SK-N-SH (cell line): ENCODE measurements at regions not wholly inside any gene's neighbourhood (a gene's known extent, or its start where the extent isn't known, plus 50 kb on each side); places are given as distances from the start of the nearest gene placed in this dataset.

Experiments used
- CTCF ChIA-PET: fragments of 300-600, 350-600 bp; formaldehyde crosslinking; extraction: SDS; loops from one replicate; lab custom pipeline; 2021; lab: Yijun Ruan, JAX
- POLR2A ChIA-PET: fragments of 350-600 bp; sonication (Branson Sonifier 250); formaldehyde crosslinking; extraction: SDS; loops from one replicate; lab custom pipeline; 2020; ENCODE audit warnings: antibody characterized with exemption, inconsistent platforms; lab: Yijun Ruan, JAX
- DNase-seq: peaks from one replicate; pipeline ENCODE4 v3.0.0; 2012
- H2AFZ ChIP-seq: fragments of 200-600 bp; sonication (generic); 2 replicates; pipeline ENCODE4 v1.8.1; 2016; ENCODE audit warnings: antibody characterized with exemption, mild to moderate bottlenecking, low read depth
- H3F3A ChIP-seq: fragments of 200-600 bp; sonication (generic); replicated peaks from 2 replicates; pipeline ENCODE3; 2016; ENCODE audit warnings: antibody characterized with exemption, mild to moderate bottlenecking; ENCODE audit not compliant: insufficient read depth
- H3K27ac ChIP-seq, 2 experiments: fragments of 200-500 bp in 1 of 2; fragments of 200-600 bp in 1 of 2; sonication (Bioruptor generic) in 1 of 2; sonication (generic), shearing (Covaris generic) in 1 of 2; 2 replicates each; pipeline versions ENCODE4 v1.5.1 to v1.6.1; 2014 to 2016; ENCODE audit warnings: low read depth in 2 of 2, inconsistent platforms in 1 of 2, low read length in 1 of 2, mild to moderate bottlenecking in 1 of 2, mixed read lengths in 1 of 2
- H3K27me3 ChIP-seq: fragments of 200-600 bp; sonication (generic), shearing (Covaris generic); 2 replicates; pipeline ENCODE4 v1.6.1; 2016; ENCODE audit warnings: mixed run types; ENCODE audit not compliant: insufficient read depth
- H3K36me3 ChIP-seq, 2 experiments: fragments of 200-500 bp in 1 of 2; fragments of 200-600 bp in 1 of 2; sonication (Bioruptor generic) in 1 of 2; sonication (generic) in 1 of 2; replicated peaks in 1 of 2; 2 replicates each; pipeline versions ENCODE3 to v1.5.1; 2014 to 2016; ENCODE audit warnings: low read length in 1 of 2, mild to moderate bottlenecking in 1 of 2; ENCODE audit not compliant: insufficient read depth in 2 of 2, control insufficient read depth in 1 of 2
- H3K4me1 ChIP-seq, 2 experiments: fragments of 200-500 bp in 1 of 2; fragments of 200-600 bp in 1 of 2; sonication (Bioruptor generic) in 1 of 2; sonication (generic), shearing (Covaris generic) in 1 of 2; 2 replicates each; pipeline versions ENCODE4 v1.5.1 to v1.6.1; 2014 to 2016; ENCODE audit warnings: low read depth in 1 of 2, low read length in 1 of 2, mixed run types in 1 of 2; ENCODE audit not compliant: insufficient read depth in 2 of 2, control insufficient read depth in 1 of 2
- H3K4me2 ChIP-seq: fragments of 200-600 bp; sonication (generic), shearing (Covaris generic); 2 replicates; pipeline ENCODE4 v1.6.1; 2017; ENCODE audit warnings: mixed run types
- H3K4me3 ChIP-seq, 2 experiments: fragments of 200-500 bp in 1 of 2; fragments of 200-600 bp in 1 of 2; sonication (Bioruptor generic) in 1 of 2; sonication (generic), shearing (Covaris generic) in 1 of 2; 2 replicates each; pipeline versions ENCODE4 v1.5.1 to v1.8.1; 2014 to 2016; ENCODE audit warnings: low read depth in 2 of 2, inconsistent platforms in 1 of 2, low read length in 1 of 2, mild to moderate bottlenecking in 1 of 2, mixed read lengths in 1 of 2, moderate library complexity in 1 of 2
- H3K79me2 ChIP-seq: fragments of 200-600 bp; sonication (generic); 2 replicates; pipeline ENCODE4 v1.8.1; 2017; ENCODE audit warnings: mild to moderate bottlenecking; ENCODE audit not compliant: insufficient read depth
- H3K9ac ChIP-seq: fragments of 200-600 bp; sonication (generic); 2 replicates; pipeline ENCODE4 v1.6.1; 2017; ENCODE audit warnings: mixed run types
- H3K9me2 ChIP-seq: fragments of 200-600 bp; sonication (generic); 2 replicates; pipeline ENCODE4 v1.6.1; 2017; ENCODE audit warnings: mixed run types
- H3K9me3 ChIP-seq: fragments of 200-600 bp; sonication (generic); 2 replicates; pipeline ENCODE4 v1.6.1; 2017; ENCODE audit warnings: mixed run types, mild to moderate bottlenecking, moderate library complexity
- H4K20me1 ChIP-seq: fragments of 200-600 bp; sonication (generic); 2 replicates; pipeline ENCODE4 v1.6.1; 2017; ENCODE audit warnings: mild to moderate bottlenecking, mixed run types; ENCODE audit not compliant: insufficient read depth
- CHD2 ChIP-seq: fragments of 150-350 bp; IDR thresholded peaks from 2 replicates; pipeline ENCODE4 v1.6.1; 2018; ENCODE audit warnings: low read length; ENCODE audit not compliant: partially characterized antibody
- JUND ChIP-seq: IDR thresholded peaks from 2 replicates; pipeline ENCODE4 v1.4.0; 2012
- NFIC ChIP-seq: IDR thresholded peaks from 2 replicates; pipeline ENCODE4 v1.4.0; 2012; ENCODE audit warnings: borderline replicate concordance
- NRF1 ChIP-seq: IDR thresholded peaks from 2 replicates; pipeline ENCODE4 v1.6.1; 2012; ENCODE audit warnings: low read depth, mild to moderate bottlenecking, low read length
- POLR2AphosphoS5 ChIP-seq: IDR thresholded peaks from 2 replicates; pipeline ENCODE4 v1.6.1; 2012; ENCODE audit warnings: low read depth, low read length
- RFX5 ChIP-seq: IDR thresholded peaks from 2 replicates; pipeline ENCODE4 v1.6.1; 2012; ENCODE audit warnings: mild to moderate bottlenecking, improper control_type of control experiment, low read length
- SMC3 ChIP-seq: IDR thresholded peaks from 2 replicates; pipeline ENCODE4 v1.6.1; 2012; ENCODE audit warnings: low read depth, low read length, improper control_type of control experiment
- TCF12 ChIP-seq: IDR thresholded peaks from 2 replicates; pipeline ENCODE4 v1.4.0; 2012
- TEAD4 ChIP-seq: IDR thresholded peaks from 2 replicates; pipeline ENCODE4 v1.4.0; 2012; ENCODE audit warnings: mild to moderate bottlenecking, borderline replicate concordance; ENCODE audit not compliant: insufficient read depth
- WGBS: methylation state at CpG from one replicate; pipeline ENCODE4 v1.1.6; 2017; ENCODE audit warnings: low lambda C conversion rate; 5-methylcytosine and 5-hydroxymethylcytosine counted together
- TF ChIP-seq, protein P1 (sequence below): IDR thresholded peaks from 2 replicates; pipeline ENCODE4 v1.6.1; 2012; ENCODE audit warnings: mild to moderate bottlenecking, low read depth, low read length, moderate library complexity
- TF ChIP-seq, protein P2 (sequence below): fragments of 150-350 bp; IDR thresholded peaks from 2 replicates; pipeline ENCODE4 v1.6.1; 2017; ENCODE audit warnings: antibody characterized with exemption, low read length, low read depth, borderline replicate concordance
- TF ChIP-seq, protein P3 (sequence below): IDR thresholded peaks from 2 replicates; pipeline ENCODE4; 2012
- TF ChIP-seq, protein P4 (sequence below): IDR thresholded peaks from 2 replicates; pipeline ENCODE4 v1.4.0; 2012; ENCODE audit warnings: low read depth, borderline replicate concordance
- TF ChIP-seq, protein P5 (sequence below): fragments of 200-600 bp; sonication (generic); IDR thresholded peaks from 2 replicates; pipeline ENCODE4 v1.6.1; 2017; ENCODE audit warnings: antibody characterized with exemption, mild to moderate bottlenecking, moderate library complexity
- TF ChIP-seq, protein P6 (sequence below): fragments of 150-350 bp; IDR thresholded peaks from 2 replicates; pipeline ENCODE4 v1.6.1; 2016; ENCODE audit warnings: mild to moderate bottlenecking, low read depth, low read length

DNA sequence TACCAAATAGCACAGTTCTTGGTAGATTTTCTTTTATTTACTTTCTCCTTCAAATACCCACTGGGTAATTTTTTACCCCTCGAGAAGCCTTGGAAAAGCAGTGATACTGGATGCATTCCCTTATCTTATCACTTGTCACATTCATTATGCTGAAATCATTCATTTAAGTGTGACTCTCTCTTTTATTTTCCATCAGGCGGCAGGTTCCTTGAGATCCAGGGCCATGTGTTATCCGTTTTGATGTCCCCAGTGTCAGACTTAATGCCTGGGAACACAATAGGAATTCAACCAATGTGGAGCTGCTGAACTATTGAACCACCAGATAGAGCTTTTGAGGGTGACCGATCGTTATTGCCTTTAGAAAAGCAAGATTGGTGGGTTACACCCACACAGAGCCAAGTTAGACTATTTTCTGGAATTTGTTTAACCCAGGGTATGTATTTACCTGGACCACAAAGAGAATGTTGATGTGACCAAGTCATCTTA lies 51.5 kb upstream of the ATP5PO start:
- H3K27me3 ChIP-seq: no peaks in the 10 kb centered on the region
- POLR2A ChIA-PET: no interaction called here
- peak overlapping the region in 1 of 2 experiments; percentile 13; a peak in 1 of 4 replicates for H3K27ac ChIP-seq
- no peaks in the 10 kb centered on the region for H3K79me2 ChIP-seq
- peaks cover 0 to 43% of the 10 kb centered on the region in 2 experiments; a peak in 3 of 4 replicates for H3K4me1 ChIP-seq
- 82% methylated on average over 5 of the region's 5 CpGs for WGBS
- H3K36me3 ChIP-seq: no peaks in the 10 kb centered on the region
- DNase-seq: no peak
- no peaks in the 10 kb centered on the region for H4K20me1 ChIP-seq
- no peak overlapping the region for H3K4me2 ChIP-seq
- no peak overlapping the region for H3K4me3 ChIP-seq
- no peak overlapping the region for H2AFZ ChIP-seq
- TF ChIP-seq, protein P1, sequence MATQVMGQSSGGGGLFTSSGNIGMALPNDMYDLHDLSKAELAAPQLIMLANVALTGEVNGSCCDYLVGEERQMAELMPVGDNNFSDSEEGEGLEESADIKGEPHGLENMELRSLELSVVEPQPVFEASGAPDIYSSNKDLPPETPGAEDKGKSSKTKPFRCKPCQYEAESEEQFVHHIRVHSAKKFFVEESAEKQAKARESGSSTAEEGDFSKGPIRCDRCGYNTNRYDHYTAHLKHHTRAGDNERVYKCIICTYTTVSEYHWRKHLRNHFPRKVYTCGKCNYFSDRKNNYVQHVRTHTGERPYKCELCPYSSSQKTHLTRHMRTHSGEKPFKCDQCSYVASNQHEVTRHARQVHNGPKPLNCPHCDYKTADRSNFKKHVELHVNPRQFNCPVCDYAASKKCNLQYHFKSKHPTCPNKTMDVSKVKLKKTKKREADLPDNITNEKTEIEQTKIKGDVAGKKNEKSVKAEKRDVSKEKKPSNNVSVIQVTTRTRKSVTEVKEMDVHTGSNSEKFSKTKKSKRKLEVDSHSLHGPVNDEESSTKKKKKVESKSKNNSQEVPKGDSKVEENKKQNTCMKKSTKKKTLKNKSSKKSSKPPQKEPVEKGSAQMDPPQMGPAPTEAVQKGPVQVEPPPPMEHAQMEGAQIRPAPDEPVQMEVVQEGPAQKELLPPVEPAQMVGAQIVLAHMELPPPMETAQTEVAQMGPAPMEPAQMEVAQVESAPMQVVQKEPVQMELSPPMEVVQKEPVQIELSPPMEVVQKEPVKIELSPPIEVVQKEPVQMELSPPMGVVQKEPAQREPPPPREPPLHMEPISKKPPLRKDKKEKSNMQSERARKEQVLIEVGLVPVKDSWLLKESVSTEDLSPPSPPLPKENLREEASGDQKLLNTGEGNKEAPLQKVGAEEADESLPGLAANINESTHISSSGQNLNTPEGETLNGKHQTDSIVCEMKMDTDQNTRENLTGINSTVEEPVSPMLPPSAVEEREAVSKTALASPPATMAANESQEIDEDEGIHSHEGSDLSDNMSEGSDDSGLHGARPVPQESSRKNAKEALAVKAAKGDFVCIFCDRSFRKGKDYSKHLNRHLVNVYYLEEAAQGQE: no peak
- TF ChIP-seq TEAD4: no peak
- TF ChIP-seq RFX5: no peak
- no peak for TF ChIP-seq TCF12
- H3F3A ChIP-seq: peaks cover 21% of the 10 kb centered on the region
- H3K9ac ChIP-seq: no peak overlapping the region
- CTCF ChIA-PET: interaction anchor here (1.4 kb wide), 1 partner anchor 33 kb away, joined by 3 read pairs; no protein-coding TSS in a partner anchor
- no peaks in the 10 kb centered on the region for H3K9me2 ChIP-seq
- H3K9me3 ChIP-seq: no peaks in the 10 kb centered on the region

DNA sequence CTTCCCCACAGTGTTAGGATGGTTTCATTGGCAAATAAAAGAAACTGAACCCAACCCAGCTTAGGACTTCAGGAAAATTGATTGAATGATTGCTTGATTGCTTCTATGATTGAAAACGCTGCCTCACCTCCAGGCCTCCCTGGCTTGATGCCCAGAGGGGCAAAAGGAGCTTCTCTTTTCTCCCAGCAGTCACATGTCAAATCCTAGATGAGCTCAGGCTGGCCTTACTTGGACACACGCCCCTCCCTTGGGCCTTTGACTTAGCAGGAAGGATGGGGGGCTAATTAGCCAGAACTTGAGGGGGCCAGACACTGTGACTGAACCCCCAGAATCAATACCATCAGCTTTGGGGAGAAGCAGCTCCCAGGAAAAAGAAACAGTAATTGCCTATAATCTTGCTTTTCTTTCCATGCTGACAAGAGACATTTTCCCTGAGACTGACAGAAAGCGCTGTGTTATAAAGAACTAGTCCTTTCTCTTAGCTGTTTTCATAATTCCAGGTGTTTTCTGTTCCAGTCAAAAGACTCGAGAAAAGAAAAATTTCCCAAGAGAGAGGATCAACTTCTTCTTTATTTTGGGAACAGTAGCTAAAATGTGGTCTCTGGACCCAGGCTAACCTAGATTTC lies 50.8 kb upstream of the ATP5PO start:
- Histone ChIP-seq H3K9me2 (no peaks in the 10 kb centered on the region), H3K79me2 (no peaks in the 10 kb centered on the region), H3F3A (peaks cover 21% of the 10 kb centered on the region), H3K27me3 (no peaks in the 10 kb centered on the region), H3K4me2 (no peak overlapping the region), H2AFZ (peak overlapping the region; percentile 56; the same call in 1 of the 2 replicates), H3K9ac (no peak overlapping the region), H3K36me3 (no peaks in the 10 kb centered on the region), H3K9me3 (no peaks in the 10 kb centered on the region), H3K4me1 (peaks cover 0 to 43% of the 10 kb centered on the region in 2 experiments; a peak in 3 of 4 replicates), H3K27ac (peak overlapping the region in 1 of 2 experiments; percentile 13; a peak in 1 of 4 replicates), H3K4me3 (no peak overlapping the region), H4K20me1 (no peaks in the 10 kb centered on the region)
- POLR2A ChIA-PET: no interaction called here
- no peak for DNase-seq
- CTCF ChIA-PET: interaction anchor here (1.2 to 1.4 kb wide), 2 partner anchors 32 to 42 kb away, joined by 3 to 4 read pairs; no protein-coding TSS in a partner anchor
- WGBS: 67% methylated on average over 4 of the region's 4 CpGs
- TF ChIP-seq, protein P2, sequence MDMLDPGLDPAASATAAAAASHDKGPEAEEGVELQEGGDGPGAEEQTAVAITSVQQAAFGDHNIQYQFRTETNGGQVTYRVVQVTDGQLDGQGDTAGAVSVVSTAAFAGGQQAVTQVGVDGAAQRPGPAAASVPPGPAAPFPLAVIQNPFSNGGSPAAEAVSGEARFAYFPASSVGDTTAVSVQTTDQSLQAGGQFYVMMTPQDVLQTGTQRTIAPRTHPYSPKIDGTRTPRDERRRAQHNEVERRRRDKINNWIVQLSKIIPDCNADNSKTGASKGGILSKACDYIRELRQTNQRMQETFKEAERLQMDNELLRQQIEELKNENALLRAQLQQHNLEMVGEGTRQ: no peak
- no peak for TF ChIP-seq NFIC
- TF ChIP-seq JUND: no peak
- TF ChIP-seq RFX5: no peak
- TF ChIP-seq, protein P3, sequence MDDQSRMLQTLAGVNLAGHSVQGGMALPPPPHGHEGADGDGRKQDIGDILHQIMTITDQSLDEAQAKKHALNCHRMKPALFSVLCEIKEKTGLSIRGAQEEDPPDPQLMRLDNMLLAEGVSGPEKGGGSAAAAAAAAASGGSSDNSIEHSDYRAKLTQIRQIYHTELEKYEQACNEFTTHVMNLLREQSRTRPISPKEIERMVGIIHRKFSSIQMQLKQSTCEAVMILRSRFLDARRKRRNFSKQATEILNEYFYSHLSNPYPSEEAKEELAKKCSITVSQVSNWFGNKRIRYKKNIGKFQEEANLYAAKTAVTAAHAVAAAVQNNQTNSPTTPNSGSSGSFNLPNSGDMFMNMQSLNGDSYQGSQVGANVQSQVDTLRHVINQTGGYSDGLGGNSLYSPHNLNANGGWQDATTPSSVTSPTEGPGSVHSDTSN: no peak
- no peak for TF ChIP-seq NRF1
- TF ChIP-seq, protein P4, sequence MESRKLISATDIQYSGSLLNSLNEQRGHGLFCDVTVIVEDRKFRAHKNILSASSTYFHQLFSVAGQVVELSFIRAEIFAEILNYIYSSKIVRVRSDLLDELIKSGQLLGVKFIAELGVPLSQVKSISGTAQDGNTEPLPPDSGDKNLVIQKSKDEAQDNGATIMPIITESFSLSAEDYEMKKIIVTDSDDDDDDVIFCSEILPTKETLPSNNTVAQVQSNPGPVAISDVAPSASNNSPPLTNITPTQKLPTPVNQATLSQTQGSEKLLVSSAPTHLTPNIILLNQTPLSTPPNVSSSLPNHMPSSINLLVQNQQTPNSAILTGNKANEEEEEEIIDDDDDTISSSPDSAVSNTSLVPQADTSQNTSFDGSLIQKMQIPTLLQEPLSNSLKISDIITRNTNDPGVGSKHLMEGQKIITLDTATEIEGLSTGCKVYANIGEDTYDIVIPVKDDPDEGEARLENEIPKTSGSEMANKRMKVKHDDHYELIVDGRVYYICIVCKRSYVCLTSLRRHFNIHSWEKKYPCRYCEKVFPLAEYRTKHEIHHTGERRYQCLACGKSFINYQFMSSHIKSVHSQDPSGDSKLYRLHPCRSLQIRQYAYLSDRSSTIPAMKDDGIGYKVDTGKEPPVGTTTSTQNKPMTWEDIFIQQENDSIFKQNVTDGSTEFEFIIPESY: no peak
- TF ChIP-seq SMC3: no peak
- TF ChIP-seq, protein P5, sequence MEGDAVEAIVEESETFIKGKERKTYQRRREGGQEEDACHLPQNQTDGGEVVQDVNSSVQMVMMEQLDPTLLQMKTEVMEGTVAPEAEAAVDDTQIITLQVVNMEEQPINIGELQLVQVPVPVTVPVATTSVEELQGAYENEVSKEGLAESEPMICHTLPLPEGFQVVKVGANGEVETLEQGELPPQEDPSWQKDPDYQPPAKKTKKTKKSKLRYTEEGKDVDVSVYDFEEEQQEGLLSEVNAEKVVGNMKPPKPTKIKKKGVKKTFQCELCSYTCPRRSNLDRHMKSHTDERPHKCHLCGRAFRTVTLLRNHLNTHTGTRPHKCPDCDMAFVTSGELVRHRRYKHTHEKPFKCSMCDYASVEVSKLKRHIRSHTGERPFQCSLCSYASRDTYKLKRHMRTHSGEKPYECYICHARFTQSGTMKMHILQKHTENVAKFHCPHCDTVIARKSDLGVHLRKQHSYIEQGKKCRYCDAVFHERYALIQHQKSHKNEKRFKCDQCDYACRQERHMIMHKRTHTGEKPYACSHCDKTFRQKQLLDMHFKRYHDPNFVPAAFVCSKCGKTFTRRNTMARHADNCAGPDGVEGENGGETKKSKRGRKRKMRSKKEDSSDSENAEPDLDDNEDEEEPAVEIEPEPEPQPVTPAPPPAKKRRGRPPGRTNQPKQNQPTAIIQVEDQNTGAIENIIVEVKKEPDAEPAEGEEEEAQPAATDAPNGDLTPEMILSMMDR: no peak
- TF ChIP-seq, protein P6, sequence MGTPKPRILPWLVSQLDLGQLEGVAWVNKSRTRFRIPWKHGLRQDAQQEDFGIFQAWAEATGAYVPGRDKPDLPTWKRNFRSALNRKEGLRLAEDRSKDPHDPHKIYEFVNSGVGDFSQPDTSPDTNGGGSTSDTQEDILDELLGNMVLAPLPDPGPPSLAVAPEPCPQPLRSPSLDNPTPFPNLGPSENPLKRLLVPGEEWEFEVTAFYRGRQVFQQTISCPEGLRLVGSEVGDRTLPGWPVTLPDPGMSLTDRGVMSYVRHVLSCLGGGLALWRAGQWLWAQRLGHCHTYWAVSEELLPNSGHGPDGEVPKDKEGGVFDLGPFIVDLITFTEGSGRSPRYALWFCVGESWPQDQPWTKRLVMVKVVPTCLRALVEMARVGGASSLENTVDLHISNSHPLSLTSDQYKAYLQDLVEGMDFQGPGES: no peak
- no peak for TF ChIP-seq POLR2AphosphoS5
- TF ChIP-seq CHD2: no peak
